Nephron (organoid): ENCODE measurements at regions not wholly inside any gene's neighbourhood (a gene's known extent, or its start where the extent isn't known, plus 50 kb on each side); places are given as distances from the start of the nearest gene placed in this dataset.

ENCODE experiments used
- H3K27ac Mint-ChIP-seq, 3 experiments: 2 replicates each; pipeline ENCODE4 v1.8.0; 2020; ENCODE audit warnings: mixed read lengths in 3 of 3, mild to moderate bottlenecking in 2 of 3, moderate library complexity in 1 of 3
- H3K27me3 Mint-ChIP-seq: 2 replicates; pipeline ENCODE4 v1.8.0; 2021; ENCODE audit warnings: low read depth, mild to moderate bottlenecking, moderate library complexity, mixed read lengths
- H3K36me3 Mint-ChIP-seq: 2 replicates; pipeline ENCODE4 v1.8.0; 2020; ENCODE audit warnings: low read depth, mixed read lengths
- H3K4me1 Mint-ChIP-seq: 2 replicates; pipeline ENCODE4 v1.8.0; 2020; ENCODE audit warnings: mixed read lengths
- H3K4me3 Mint-ChIP-seq, 3 experiments: 2 replicates each; pipeline ENCODE4 v1.8.0; 2020; ENCODE audit warnings: mild to moderate bottlenecking in 3 of 3, mixed read lengths in 3 of 3, moderate library complexity in 2 of 3
- H3K9me3 Mint-ChIP-seq: 2 replicates; pipeline ENCODE4 v1.8.0; 2020; ENCODE audit warnings: mixed read lengths
- TF ChIP-seq, protein P1 (sequence below), 3 experiments: fragments of 200-600 bp; sonication (generic); IDR thresholded peaks; one replicate each; pipeline ENCODE4 v1.5.0; 2021; ENCODE audit warnings: antibody characterized with exemption in 3 of 3; ENCODE audit not compliant: unreplicated experiment in 3 of 3

DNA sequence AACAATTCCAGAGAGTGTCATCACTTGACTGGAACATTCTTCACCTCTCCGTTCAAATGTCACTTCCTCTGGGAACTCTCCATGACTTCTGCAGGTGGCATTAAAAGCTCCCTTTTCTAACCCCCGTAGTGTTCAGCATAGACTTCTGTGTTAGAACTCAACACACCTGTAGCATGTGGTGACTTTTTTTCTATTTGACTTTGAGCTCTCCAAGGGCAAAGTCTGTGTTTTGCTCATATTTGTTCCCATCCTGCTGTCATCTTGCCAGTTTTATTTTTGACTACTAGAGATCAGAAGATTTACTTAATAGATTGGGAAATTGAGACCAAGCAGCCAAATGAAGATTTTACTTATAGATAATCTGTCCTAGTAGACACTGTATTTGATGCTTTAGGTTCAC lies 367.1 kb downstream of the INSC start:
- Mint-ChIP-seq H3K27ac (no peak overlapping the region), H3K4me3 (no peak overlapping the region), H3K36me3 (no peaks in the 10 kb centered on the region), H3K4me1 (no peaks in the 10 kb centered on the region), H3K27me3 (peaks cover 6% of the 10 kb centered on the region), H3K9me3 (no peaks in the 10 kb centered on the region)
- TF ChIP-seq, protein P1, sequence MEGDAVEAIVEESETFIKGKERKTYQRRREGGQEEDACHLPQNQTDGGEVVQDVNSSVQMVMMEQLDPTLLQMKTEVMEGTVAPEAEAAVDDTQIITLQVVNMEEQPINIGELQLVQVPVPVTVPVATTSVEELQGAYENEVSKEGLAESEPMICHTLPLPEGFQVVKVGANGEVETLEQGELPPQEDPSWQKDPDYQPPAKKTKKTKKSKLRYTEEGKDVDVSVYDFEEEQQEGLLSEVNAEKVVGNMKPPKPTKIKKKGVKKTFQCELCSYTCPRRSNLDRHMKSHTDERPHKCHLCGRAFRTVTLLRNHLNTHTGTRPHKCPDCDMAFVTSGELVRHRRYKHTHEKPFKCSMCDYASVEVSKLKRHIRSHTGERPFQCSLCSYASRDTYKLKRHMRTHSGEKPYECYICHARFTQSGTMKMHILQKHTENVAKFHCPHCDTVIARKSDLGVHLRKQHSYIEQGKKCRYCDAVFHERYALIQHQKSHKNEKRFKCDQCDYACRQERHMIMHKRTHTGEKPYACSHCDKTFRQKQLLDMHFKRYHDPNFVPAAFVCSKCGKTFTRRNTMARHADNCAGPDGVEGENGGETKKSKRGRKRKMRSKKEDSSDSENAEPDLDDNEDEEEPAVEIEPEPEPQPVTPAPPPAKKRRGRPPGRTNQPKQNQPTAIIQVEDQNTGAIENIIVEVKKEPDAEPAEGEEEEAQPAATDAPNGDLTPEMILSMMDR (IDR thresholded peaks at IDR 0.05; ENCODE audit: unreplicated experiment in 3 of 3) = no peak

DNA sequence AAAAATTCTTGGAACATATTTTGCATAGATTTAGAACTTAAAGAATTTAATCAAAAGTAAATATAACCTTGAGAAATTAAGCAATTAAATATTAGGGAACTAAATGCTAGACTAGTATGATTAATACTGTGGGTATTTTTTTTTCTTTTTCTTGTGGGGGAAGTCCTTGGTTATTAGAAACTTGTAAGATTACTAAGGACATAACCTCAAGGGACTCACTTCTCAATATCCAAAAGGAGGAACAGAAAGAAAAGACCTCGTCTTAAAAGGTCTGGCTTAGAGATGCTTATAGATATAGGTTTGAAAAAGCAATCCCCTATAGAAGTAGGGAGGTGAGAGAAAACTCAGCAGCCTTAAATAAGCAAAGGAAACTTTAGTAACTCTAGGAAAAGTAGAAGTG lies 368.5 kb downstream of the INSC start:
- Mint-ChIP-seq H3K27me3 (peaks cover 6% of the 10 kb centered on the region), H3K9me3 (no peaks in the 10 kb centered on the region), H3K36me3 (no peaks in the 10 kb centered on the region), H3K27ac (no peak overlapping the region), H3K4me3 (no peak overlapping the region), H3K4me1 (no peaks in the 10 kb centered on the region)
- TF ChIP-seq, protein P1 (IDR thresholded peaks at IDR 0.05; ENCODE audit: unreplicated experiment in 3 of 3) = no peak

DNA sequence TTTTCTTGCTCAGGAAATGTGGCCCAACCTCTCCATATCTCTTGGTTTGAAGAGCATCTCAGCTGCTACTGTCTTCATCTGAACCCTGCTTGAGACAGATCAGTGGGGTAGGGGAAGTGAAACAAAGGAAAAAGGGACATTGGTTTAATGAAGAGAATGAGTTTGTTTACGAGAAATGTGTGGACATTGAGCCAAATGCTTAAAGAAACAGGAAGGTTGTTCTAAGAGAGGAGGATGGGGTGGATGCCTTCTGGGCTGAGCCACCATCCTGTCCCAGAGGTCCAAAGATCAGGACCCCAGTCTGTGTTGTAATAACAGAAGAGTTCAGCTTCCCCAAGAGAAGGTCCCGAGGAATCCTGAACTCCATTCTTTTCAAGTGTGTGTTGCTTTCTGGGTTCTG lies 369.7 kb downstream of the INSC start:
- Mint-ChIP-seq H3K4me1 (no peaks in the 10 kb centered on the region), H3K36me3 (no peaks in the 10 kb centered on the region), H3K27me3 (peaks cover 6% of the 10 kb centered on the region)

DNA sequence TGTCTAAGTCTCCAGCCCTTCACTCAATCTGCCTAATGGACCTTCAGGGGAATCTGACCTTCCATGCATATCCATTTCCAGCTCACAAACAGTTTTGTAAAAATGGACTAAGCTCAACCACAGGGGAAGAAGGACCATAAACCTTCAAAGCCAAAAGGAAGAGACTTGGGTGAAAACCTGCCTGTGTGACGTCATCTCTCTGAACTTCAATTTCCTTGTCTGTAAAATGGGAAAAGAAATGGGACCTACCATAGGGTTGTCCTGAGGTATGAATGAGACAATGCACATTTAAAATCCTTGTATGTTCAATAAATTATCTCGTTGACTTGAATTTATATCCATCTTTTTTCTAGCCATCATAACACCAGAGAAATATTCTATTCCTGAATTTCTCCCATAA lies 370.7 kb downstream of the INSC start:
- H3K9me3 Mint-ChIP-seq = no peaks in the 10 kb centered on the region
- H3K27ac Mint-ChIP-seq = no peak overlapping the region
- no peak overlapping the region for H3K4me3 Mint-ChIP-seq
- no peaks in the 10 kb centered on the region for H3K4me1 Mint-ChIP-seq
- no peaks in the 10 kb centered on the region for H3K36me3 Mint-ChIP-seq
- TF ChIP-seq, protein P1 (IDR thresholded peaks at IDR 0.05; ENCODE audit: unreplicated experiment in 3 of 3) = no peak
- H3K27me3 Mint-ChIP-seq = peaks cover 10% of the 10 kb centered on the region

More for the DNA sequence above, 369.7 kb downstream of the INSC start:
- H3K9me3 Mint-ChIP-seq = no peaks in the 10 kb centered on the region
- H3K4me3 Mint-ChIP-seq = no peak overlapping the region
- TF ChIP-seq, protein P1 (IDR thresholded peaks at IDR 0.05; ENCODE audit: unreplicated experiment in 3 of 3) = no peak
- no peak overlapping the region for H3K27ac Mint-ChIP-seq

DNA sequence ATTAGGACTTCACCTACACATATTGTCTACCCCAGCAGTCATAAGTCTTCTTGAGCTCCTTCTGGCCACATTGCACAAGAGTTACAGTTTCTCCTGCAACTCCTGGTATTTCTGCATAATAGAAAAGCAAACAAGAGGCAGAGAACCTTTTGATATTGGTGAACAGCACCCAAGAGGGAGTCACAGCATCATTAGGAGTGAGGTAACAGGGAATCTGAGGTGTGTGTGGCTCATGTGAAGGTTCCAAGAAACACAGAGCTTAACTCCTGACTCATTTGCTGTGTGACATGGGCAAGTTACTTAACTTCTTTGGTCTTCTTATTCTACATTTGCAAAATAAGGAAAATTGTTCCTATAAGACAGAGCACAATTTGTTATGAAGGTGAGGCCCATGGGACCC lies 374.6 kb downstream of the INSC start:
- H3K27ac Mint-ChIP-seq = no peak overlapping the region
- TF ChIP-seq, protein P1 (IDR thresholded peaks at IDR 0.05; ENCODE audit: unreplicated experiment in 3 of 3) = no peak
- H3K27me3 Mint-ChIP-seq = peaks cover 4% of the 10 kb centered on the region
- H3K4me3 Mint-ChIP-seq = no peak overlapping the region
- H3K4me1 Mint-ChIP-seq = peaks cover 4% of the 10 kb centered on the region
- no peaks in the 10 kb centered on the region for H3K9me3 Mint-ChIP-seq
- no peaks in the 10 kb centered on the region for H3K36me3 Mint-ChIP-seq

DNA sequence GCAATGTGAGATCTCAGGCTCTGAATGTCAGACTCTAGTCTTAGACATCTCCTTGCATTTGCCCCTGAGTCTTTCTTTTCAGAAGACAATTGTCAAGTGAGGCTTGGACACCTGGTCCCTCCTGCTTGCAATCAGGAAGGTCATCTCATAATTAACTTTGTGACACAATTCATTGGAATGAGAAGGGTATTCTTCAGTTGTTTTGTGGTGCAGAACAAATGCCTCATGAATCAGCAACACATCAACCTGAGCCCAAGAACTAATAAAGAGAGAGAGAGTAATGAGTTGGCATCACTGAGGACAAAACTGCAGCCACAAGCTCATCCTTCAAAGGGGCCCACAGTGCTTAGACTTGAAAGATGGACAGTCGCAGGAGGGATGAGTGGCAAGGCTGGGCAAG lies 375.8 kb downstream of the INSC start:
- Mint-ChIP-seq H3K36me3 (no peaks in the 10 kb centered on the region), H3K4me3 (no peak overlapping the region), H3K27me3 (peaks cover 4% of the 10 kb centered on the region), H3K9me3 (no peaks in the 10 kb centered on the region), H3K27ac (no peak overlapping the region), H3K4me1 (peaks cover 11% of the 10 kb centered on the region)
- TF ChIP-seq, protein P1 (IDR thresholded peaks at IDR 0.05; ENCODE audit: unreplicated experiment in 3 of 3) = no peak
